Mesendoderm (in vitro differentiated cells): ENCODE measurements at regions not wholly inside any gene's neighbourhood (a gene's known extent, or its start where the extent isn't known, plus 50 kb on each side); places are given as distances from the start of the nearest gene placed in this dataset.

ENCODE experiments used
- DNase-seq: peaks from one replicate; pipeline ENCODE4 v3.0.0; 2013
- H2AK5ac ChIP-seq: 2 replicates; pipeline ENCODE4 v1.6.1; 2013; ENCODE audit warnings: low read length, inconsistent platforms
- H2BK120ac ChIP-seq: 2 replicates; pipeline ENCODE4 v1.6.1; 2013; ENCODE audit warnings: low read depth, mild to moderate bottlenecking, low read length, moderate library complexity, mixed read lengths
- H2BK15ac ChIP-seq: replicated peaks from 2 replicates; pipeline ENCODE4 v1.6.1; 2013; ENCODE audit warnings: low read depth, mild to moderate bottlenecking, moderate library complexity
- H2BK5ac ChIP-seq: 2 replicates; pipeline ENCODE4 v1.6.1; 2013; ENCODE audit warnings: low read length, inconsistent platforms
- H3K18ac ChIP-seq: 2 replicates; pipeline ENCODE4 v1.6.1; 2013; ENCODE audit warnings: mild to moderate bottlenecking, low read length, mixed read lengths
- H3K23ac ChIP-seq: one replicate; pipeline ENCODE4 v1.6.1; 2013; ENCODE audit warnings: low read length
- H3K27ac ChIP-seq: 2 replicates; pipeline ENCODE4 v1.5.1; 2013; ENCODE audit warnings: low read depth, mild to moderate bottlenecking, inconsistent platforms, low read length, moderate library complexity
- H3K27me3 ChIP-seq: 2 replicates; pipeline ENCODE4 v1.6.1; 2013; ENCODE audit warnings: low read length, control low read depth, mild to moderate bottlenecking, inconsistent platforms; ENCODE audit not compliant: insufficient read depth, poor library complexity
- H3K36me3 ChIP-seq: 2 replicates; pipeline ENCODE4 v1.6.1; 2013; ENCODE audit warnings: low read length, inconsistent platforms; ENCODE audit not compliant: control insufficient read depth, insufficient read depth
- H3K4ac ChIP-seq: one replicate; pipeline ENCODE4 v1.6.1; 2013; ENCODE audit warnings: low read depth, mild to moderate bottlenecking, low read length, moderate library complexity
- H3K4me1 ChIP-seq: 2 replicates; pipeline ENCODE4 v1.6.1; 2013; ENCODE audit warnings: low read depth, low read length, inconsistent platforms; ENCODE audit not compliant: control insufficient read depth
- H3K4me2 ChIP-seq: 2 replicates; pipeline ENCODE4 v1.6.1; 2013; ENCODE audit warnings: low read length
- H3K4me3 ChIP-seq: 2 replicates; pipeline ENCODE4 v1.5.1; 2013; ENCODE audit warnings: mild to moderate bottlenecking, low read length
- H3K56ac ChIP-seq: one replicate; pipeline ENCODE4 v1.6.1; 2013; ENCODE audit warnings: low read length
- H3K79me1 ChIP-seq: 2 replicates; pipeline ENCODE4 v1.6.1; 2013; ENCODE audit warnings: low read length, inconsistent platforms
- H3K79me2 ChIP-seq: 2 replicates; pipeline ENCODE4 v1.6.1; 2013; ENCODE audit warnings: mild to moderate bottlenecking, low read length; ENCODE audit not compliant: control insufficient read depth, insufficient read depth
- H3K9ac ChIP-seq: 2 replicates; pipeline ENCODE4 v1.6.1; 2013; ENCODE audit warnings: low read length, inconsistent platforms
- H4K5ac ChIP-seq: one replicate; pipeline ENCODE4 v1.6.1; 2013; ENCODE audit warnings: low read length
- H4K8ac ChIP-seq: one replicate; pipeline ENCODE4 v1.6.1; 2013; ENCODE audit warnings: low read depth, mild to moderate bottlenecking, control low read depth, low read length, moderate library complexity
- WGBS: extraction: QIAGEN DNeasy Blood & Tissue Kit; methylation state at CpG from one replicate; pipeline ENCODE4 v1.1.7; 2013; ENCODE audit warnings: low lambda C conversion rate, missing lambda C conversion rate; ENCODE audit not compliant: insufficient coverage; ENCODE audit errors: extremely low coverage; 5-methylcytosine and 5-hydroxymethylcytosine counted together

DNA sequence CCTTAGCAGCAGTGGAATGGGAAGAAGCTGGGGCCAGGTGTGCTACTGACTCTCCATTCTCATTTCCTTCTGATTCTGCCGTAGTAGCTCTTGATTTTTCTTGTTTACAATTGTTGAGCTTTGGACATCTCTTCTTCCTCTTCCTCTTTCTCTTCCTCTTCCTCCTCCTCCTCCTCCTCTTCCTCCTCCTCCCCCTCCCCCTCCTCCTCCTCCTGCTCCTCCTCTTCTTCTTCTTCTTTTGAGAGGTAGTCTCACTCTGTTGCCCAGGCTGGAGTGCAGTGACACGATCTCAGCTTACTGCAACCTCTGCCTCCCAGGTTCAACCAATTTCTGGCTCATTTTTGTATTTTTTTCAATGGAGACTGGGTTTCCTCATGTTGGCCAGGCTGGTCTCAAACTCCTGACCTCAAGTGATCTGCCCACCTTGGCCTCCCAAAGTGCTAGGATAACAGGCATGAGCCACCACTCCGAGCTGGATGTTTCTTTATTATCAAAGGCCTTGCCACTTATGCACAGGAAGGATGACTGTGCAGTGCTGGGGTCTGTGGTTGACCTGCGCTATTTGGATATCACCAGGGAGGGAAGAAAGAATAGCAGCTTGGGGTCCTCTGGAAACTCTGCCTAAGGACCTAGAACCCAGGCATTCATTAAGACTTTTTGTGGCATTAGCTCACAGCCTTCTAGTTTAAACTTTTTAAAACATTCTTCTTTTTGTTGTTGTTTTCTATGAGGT, 127.8 kb upstream of the KCNJ16 start:
- no peaks in the 10 kb centered on the region for H3K4me1 ChIP-seq

DNA sequence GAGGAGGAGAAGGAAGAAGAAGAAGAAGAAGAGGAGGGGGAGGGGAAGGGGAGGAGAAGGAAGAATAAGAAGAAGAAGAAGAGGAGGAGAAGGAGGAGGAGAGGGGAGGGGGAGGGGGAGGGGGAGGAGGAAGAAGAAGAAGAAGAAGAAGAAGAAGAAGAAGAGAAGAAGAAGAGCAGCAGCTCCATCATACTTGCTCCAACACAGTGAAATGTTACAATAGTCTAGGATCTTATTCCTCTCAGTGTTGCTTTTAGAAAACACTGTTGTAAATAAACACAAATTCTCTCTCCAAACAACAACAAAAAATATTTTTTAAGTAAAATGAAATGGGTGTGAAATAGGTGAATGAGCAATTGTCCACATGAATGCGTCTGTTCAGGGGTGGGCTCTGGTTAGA, 126.6 kb upstream of the KCNJ16 start:
- H2BK120ac ChIP-seq = no peak overlapping the region
- no peak overlapping the region for H3K23ac ChIP-seq
- H3K18ac ChIP-seq = no peak overlapping the region
- H3K4me2 ChIP-seq = no peak overlapping the region
- H3K27me3 ChIP-seq = no peaks in the 10 kb centered on the region
- no peaks in the 10 kb centered on the region for H3K79me2 ChIP-seq
- H3K79me1 ChIP-seq = no peaks in the 10 kb centered on the region
- no peak overlapping the region for H3K4me3 ChIP-seq
- H3K27ac ChIP-seq = no peak overlapping the region
- H3K4ac ChIP-seq = no peak overlapping the region
- no peak overlapping the region for H2BK15ac ChIP-seq
- no CpG with 5 or more reads among the region's 1 CpG for WGBS
- DNase-seq = no peak
- H3K9ac ChIP-seq = no peak overlapping the region
- no peak overlapping the region for H3K56ac ChIP-seq
- no peaks in the 10 kb centered on the region for H3K36me3 ChIP-seq
- H3K4me1 ChIP-seq = no peaks in the 10 kb centered on the region
- no peak overlapping the region for H2AK5ac ChIP-seq
- H4K5ac ChIP-seq = no peak overlapping the region
- H4K8ac ChIP-seq = no peak overlapping the region
- no peak overlapping the region for H2BK5ac ChIP-seq

More for the DNA sequence above, 127.8 kb upstream of the KCNJ16 start:
- H2BK5ac ChIP-seq = no peak overlapping the region
- H2BK15ac ChIP-seq = no peak overlapping the region
- no peak overlapping the region for H2AK5ac ChIP-seq
- no peak overlapping the region for H3K23ac ChIP-seq
- no peak overlapping the region for H3K4ac ChIP-seq
- no peak for DNase-seq
- H3K18ac ChIP-seq = no peak overlapping the region
- no peaks in the 10 kb centered on the region for H3K27me3 ChIP-seq
- no peak overlapping the region for H3K56ac ChIP-seq
- no peak overlapping the region for H3K9ac ChIP-seq
- no peaks in the 10 kb centered on the region for H3K79me2 ChIP-seq
- H3K4me2 ChIP-seq = no peak overlapping the region
- H2BK120ac ChIP-seq = no peak overlapping the region
- no peak overlapping the region for H4K5ac ChIP-seq
- H4K8ac ChIP-seq = no peak overlapping the region
- no peak overlapping the region for H3K4me3 ChIP-seq
- H3K79me1 ChIP-seq = no peaks in the 10 kb centered on the region
- no peaks in the 10 kb centered on the region for H3K36me3 ChIP-seq
- no peak overlapping the region for H3K27ac ChIP-seq
- WGBS = no CpG with 5 or more reads among the region's 4 CpGs

DNA sequence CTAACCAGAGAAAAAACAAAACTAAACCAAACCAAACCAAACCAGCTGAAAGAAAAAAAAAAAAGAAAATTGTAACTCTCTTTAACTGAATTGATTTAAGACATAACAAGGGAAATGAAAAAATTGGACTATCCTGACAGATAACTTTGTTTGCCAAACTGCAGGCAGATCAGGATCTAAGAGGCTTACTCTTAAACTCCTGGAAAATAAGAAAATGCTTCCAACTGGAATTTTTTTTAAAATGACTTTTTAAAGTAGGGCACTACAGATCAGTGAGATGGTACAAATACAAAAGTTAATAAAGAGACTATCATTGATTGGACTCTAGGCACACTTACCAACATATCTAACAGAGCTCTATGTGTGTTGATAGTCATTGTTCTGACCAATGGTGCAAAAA, 125.5 kb upstream of the KCNJ16 start:
- no peak overlapping the region for H2BK15ac ChIP-seq
- no peak overlapping the region for H3K4ac ChIP-seq
- H3K36me3 ChIP-seq = no peaks in the 10 kb centered on the region
- no peaks in the 10 kb centered on the region for H3K79me1 ChIP-seq
- no peak overlapping the region for H3K4me3 ChIP-seq
- no peak overlapping the region for H4K8ac ChIP-seq
- no peaks in the 10 kb centered on the region for H3K4me1 ChIP-seq
- no peak overlapping the region for H3K18ac ChIP-seq
- no peak overlapping the region for H3K9ac ChIP-seq
- no peak overlapping the region for H4K5ac ChIP-seq
- no peaks in the 10 kb centered on the region for H3K79me2 ChIP-seq
- no peak overlapping the region for H2AK5ac ChIP-seq
- H2BK5ac ChIP-seq = no peak overlapping the region
- no peak overlapping the region for H3K27ac ChIP-seq
- H3K56ac ChIP-seq = no peak overlapping the region
- no peaks in the 10 kb centered on the region for H3K27me3 ChIP-seq
- H2BK120ac ChIP-seq = no peak overlapping the region
- no peak for DNase-seq
- no peak overlapping the region for H3K4me2 ChIP-seq
- H3K23ac ChIP-seq = no peak overlapping the region

DNA sequence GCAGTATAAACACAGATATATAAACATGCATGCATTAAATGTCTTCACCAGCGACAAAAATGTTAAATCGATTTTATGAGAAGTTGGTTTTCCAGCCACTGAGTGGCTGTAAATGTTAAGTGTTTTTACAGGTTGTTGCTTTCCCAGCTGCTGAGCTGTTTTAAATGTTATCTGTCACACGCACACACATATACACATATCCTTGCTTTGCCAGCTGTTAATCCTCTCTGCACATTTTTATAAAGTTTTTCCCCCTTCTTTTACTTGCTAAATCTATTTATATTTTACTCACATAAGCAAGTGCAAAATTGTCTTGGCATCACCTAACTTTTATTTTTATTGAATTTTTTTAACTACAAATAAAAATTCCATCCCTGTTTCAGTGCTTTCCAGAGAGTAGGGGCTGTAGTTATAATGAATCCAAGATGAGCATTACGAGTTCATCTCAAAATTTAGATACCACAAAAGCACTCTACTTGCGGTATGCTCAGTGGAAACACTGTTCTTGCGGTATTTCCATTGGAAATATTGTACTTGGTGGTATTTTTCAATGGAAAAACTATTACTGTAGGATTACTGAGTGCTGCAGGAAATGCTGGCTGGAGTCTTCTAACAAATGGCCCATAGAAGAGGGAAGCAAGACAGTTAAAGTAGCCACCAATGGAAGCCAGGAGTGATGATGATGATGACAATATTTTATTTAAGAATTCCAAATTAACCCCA, 124.9 kb upstream of the KCNJ16 start:
- H3K56ac ChIP-seq = no peak overlapping the region
- no peak overlapping the region for H2BK120ac ChIP-seq
- no peak for DNase-seq
- no peaks in the 10 kb centered on the region for H3K79me2 ChIP-seq
- H4K8ac ChIP-seq = no peak overlapping the region
- no peak overlapping the region for H3K9ac ChIP-seq
- no peak overlapping the region for H2BK5ac ChIP-seq
- no CpG with 5 or more reads among the region's 6 CpGs for WGBS
- H2AK5ac ChIP-seq = no peak overlapping the region
- no peaks in the 10 kb centered on the region for H3K36me3 ChIP-seq
- H3K27ac ChIP-seq = no peak overlapping the region
- no peaks in the 10 kb centered on the region for H3K79me1 ChIP-seq
- no peak overlapping the region for H3K4ac ChIP-seq
- H3K18ac ChIP-seq = no peak overlapping the region
- H3K23ac ChIP-seq = no peak overlapping the region
- no peak overlapping the region for H3K4me3 ChIP-seq
- no peak overlapping the region for H2BK15ac ChIP-seq
- H4K5ac ChIP-seq = no peak overlapping the region
- no peaks in the 10 kb centered on the region for H3K27me3 ChIP-seq
- no peak overlapping the region for H3K4me2 ChIP-seq
- H3K4me1 ChIP-seq = no peaks in the 10 kb centered on the region

DNA sequence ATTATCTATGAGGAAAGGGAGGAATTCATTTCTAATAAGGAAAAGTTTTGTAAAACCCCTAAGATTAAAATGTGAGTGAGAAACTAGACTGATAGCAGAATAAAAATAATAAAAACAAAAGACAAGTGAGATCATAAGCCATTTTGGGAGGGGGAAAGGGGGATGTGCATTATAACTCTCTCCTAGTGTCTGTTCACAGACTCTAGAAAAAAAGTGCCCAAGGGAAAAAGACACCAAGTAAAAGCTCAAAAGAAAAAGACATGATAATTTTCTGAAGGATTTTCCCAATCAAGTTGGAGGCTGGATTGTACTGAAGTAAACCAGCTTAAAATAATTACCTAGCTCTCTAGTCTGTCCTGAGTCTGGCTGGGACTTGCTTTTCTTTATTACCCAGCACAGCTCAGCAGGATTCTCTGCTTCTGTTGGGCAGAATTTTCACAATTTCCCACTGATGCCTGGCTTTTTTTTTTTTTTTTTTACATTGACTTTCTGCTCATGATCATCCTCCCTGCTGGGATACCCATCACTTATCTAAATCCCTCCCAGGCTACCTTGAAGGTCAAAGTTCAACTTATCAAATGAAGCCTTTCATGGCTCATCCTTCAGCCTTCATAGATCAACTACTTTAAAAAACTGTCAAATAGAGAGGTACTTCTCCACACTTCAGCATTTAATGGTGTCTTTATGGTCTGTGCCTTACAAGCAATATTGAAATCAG, 124.2 kb upstream of the KCNJ16 start:
- no peak overlapping the region for H2AK5ac ChIP-seq
- no peak overlapping the region for H2BK5ac ChIP-seq
- no peak overlapping the region for H3K4me2 ChIP-seq
- no peak overlapping the region for H3K4ac ChIP-seq
- no peak overlapping the region for H3K18ac ChIP-seq
- no peak overlapping the region for H3K56ac ChIP-seq
- H3K4me3 ChIP-seq = no peak overlapping the region
- no peak overlapping the region for H4K5ac ChIP-seq
- H3K79me1 ChIP-seq = no peaks in the 10 kb centered on the region
- H3K27ac ChIP-seq = no peak overlapping the region
- no peaks in the 10 kb centered on the region for H3K79me2 ChIP-seq
- H3K9ac ChIP-seq = no peak overlapping the region
- H3K23ac ChIP-seq = no peak overlapping the region
- no peak overlapping the region for H4K8ac ChIP-seq
- no peak for DNase-seq
- no peak overlapping the region for H2BK15ac ChIP-seq
- H3K4me1 ChIP-seq = no peaks in the 10 kb centered on the region
- no peaks in the 10 kb centered on the region for H3K27me3 ChIP-seq
- H3K36me3 ChIP-seq = no peaks in the 10 kb centered on the region
- no peak overlapping the region for H2BK120ac ChIP-seq
